HG03280 (cell line): ENCODE measurements at regions not wholly inside any gene's neighbourhood (a gene's known extent, or its start where the extent isn't known, plus 50 kb on each side); places are given as distances from the start of the nearest gene placed in this dataset.
"Not testable (repeated sequence)": the region's sequence is repeated elsewhere in the genome, so short reads cannot be mapped to it uniquely, and the experiment has no call there.

Source experiments
- ATAC-seq: cut with Tn5 transposase; IDR thresholded peaks from one replicate; pipeline ENCODE4 v1.9.1; 2021; ENCODE audit warnings: mild to moderate bottlenecking, moderate library complexity; ENCODE audit not compliant: unreplicated experiment

GRCh38 chr9:75274781-75275180 is 186.5 kb downstream of the OSTF1 start:
- no peak for ATAC-seq

- ATAC-seq = no peak
Measured at GRCh38 chr9:75282047-75282446, 193.7 kb downstream of the OSTF1 start.

DNA sequence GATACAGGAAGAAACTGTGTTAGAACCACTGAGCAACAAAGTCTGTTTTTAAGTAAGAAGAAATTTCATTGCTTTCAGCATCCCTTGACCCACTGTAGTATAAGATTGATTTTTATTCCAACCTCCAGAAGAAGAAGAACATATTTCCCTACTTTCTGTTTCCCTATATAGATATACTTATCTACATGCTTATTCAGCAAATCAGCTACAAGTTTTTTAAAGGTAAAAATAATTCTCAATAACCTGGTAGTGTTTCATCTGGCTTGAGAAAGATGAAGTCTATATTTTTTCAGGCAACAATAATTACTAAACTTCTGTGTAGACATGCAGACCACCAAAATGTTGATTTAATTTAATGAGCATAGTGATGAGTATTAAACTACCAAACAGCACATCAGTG is 201.0 kb downstream of the OSTF1 start:
- no peak for ATAC-seq

DNA sequence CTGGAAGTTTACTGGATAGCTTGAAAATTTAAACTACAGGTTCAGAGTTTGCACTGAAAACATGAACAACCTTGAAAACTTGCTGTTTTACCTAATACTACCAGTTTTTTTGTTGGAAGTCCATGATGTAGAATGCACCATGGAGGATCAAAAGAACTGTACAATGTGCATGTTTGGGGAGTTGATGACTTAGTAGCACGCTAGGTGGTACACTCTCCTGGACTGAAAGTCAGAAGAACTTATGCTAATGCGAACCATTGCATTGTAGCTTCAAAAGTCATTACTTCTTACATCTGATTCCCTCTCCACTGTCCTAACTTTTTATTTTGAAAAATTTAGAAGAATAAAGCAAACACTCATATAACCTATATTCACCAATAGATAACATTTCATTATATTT is 211.0 kb downstream of the OSTF1 start:
- no peak for ATAC-seq

GRCh38 chr9:75333624-75334023 is 245.3 kb downstream of the OSTF1 start:
- no peak for ATAC-seq

GRCh38 chr9:75358846-75359245 is 270.5 kb downstream of the OSTF1 start:
- no peak for ATAC-seq

- no peak for ATAC-seq
Measured at GRCh38 chr9:75359638-75360037, 271.3 kb downstream of the OSTF1 start.

DNA sequence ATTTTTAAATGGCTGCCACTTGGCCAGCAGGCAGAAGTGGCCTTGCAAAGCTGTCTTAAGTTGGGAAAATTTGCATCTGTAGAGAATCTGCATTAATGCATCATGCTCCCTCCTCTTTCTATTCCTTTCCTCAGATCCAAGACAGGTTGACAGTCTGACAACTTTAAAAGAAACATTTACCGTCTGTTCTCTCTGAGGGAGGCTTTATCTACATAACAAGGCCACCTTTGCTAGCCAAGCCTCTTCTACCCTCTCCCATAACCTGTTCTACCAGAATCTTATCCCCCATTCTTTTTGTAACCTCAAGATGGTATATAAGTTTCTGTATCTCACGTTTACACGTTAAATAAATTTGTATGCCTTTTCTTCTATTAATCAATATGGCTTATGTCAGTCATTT is 271.9 kb downstream of the OSTF1 start:
- no peak for ATAC-seq

- not testable (repeated sequence) for ATAC-seq
Measured at GRCh38 chr9:75362446-75362845, 274.1 kb downstream of the OSTF1 start.

DNA sequence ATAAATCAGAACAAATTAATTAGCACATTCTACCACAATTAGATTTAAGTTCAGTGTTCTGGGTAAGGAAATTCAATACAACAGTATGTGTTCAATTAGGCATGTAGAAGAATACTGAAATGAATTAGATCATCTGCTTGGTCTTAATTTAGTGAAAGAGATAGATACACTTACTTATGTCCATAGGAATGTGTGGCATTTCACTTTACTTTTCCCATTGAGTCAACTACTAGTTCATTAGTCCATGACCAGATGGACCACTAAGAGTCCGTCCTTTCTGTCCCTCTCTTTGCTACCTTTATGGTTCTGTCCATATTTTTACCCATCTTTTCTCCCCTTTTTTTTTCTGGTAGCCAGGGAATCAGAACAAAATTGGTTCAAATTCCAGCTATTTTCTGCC is 276.9 kb downstream of the OSTF1 start:
- no peak for ATAC-seq

- ATAC-seq = no peak
Measured at GRCh38 chr9:75369989-75370388, 281.7 kb downstream of the OSTF1 start.

GRCh38 chr9:75372499-75373268 is 284.4 kb downstream of the OSTF1 start:
- no peak for ATAC-seq

DNA sequence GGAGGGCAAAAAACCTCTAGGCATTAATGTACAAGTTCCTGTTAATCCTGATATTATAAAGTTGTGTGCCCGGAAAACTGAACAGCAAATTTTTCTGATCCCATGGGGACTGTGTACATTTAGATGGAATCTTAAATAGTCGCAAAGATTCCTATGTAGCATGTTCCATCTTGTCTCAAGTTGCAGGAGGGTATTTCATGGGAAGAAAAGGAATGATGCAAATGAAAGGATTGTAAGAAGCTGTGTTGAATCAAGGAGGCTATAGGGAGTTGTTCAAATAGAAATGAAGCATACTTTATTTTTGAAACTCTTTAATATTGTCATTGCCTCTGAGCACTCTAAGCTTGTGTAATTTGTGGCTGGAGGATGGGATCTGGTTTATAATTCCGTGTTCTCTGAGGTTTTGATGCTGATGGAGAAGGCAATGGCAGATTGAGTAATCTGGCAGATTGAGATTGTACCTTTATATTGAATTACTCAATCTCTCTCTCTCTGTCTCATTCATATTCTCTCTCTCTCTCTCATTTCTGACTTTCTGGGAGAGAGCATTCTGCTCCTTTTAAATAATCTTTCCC is 288.5 kb downstream of the OSTF1 start:
- ATAC-seq = no peak

- ATAC-seq = no peak
Measured at GRCh38 chr9:75378036-75378435, 289.7 kb downstream of the OSTF1 start.

DNA sequence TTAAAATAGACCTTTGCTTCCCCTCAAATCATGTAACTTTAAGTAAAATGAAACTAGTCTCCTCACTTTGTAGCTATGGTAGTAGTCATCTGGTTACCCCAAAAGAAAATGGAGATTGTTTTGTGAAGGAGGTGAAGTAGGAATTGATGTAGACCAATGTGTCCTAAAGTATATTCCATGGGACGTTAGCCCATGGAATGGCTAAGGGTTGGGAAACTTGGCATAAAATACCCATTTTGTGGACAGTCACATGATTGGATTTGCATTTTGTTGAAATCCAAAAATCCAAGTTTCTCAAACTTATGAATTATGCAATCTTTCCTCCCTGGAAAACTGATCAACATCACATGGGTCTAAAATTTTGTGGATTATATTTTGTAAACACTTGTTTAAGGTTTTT is 290.6 kb downstream of the OSTF1 start:
- ATAC-seq = no peak

GRCh38 chr9:75382126-75382525 is 293.8 kb downstream of the OSTF1 start:
- ATAC-seq = no peak

DNA sequence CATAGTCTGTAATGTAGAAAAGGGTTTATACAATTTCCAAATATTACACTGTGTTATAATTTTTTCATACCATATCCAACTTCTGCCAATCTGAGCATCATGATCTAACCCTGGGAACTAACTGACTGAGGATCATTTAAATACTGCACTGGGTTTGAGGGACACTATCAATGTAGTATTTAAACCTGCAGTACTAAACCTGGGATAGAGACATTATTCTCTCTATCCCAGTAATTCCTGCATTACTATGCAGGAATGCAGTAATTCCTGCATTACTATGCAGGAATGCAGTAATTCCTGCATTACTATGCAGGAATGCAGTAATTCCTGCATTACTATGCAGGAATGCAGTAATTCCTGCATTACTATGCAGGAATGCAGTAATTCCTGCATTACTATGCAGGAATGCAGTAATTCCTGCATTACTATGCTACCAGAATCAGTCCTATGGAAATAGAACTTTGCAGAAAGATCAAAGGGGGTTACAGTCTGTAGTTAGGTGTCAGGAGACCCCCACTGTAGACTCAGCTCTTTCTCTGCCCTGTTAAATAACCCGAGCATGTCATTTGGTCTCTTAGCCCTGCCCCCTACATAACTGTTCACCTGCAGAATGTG is 295.2 kb downstream of the OSTF1 start:
- not testable (repeated sequence) for ATAC-seq

GRCh38 chr9:75385236-75385635 is 296.9 kb downstream of the OSTF1 start:
- ATAC-seq = no peak

- ATAC-seq = no peak
Measured at GRCh38 chr9:75389101-75389500, 300.8 kb downstream of the OSTF1 start.

GRCh38 chr9:75390951-75391350 is 302.6 kb downstream of the OSTF1 start:
- ATAC-seq = no peak

DNA sequence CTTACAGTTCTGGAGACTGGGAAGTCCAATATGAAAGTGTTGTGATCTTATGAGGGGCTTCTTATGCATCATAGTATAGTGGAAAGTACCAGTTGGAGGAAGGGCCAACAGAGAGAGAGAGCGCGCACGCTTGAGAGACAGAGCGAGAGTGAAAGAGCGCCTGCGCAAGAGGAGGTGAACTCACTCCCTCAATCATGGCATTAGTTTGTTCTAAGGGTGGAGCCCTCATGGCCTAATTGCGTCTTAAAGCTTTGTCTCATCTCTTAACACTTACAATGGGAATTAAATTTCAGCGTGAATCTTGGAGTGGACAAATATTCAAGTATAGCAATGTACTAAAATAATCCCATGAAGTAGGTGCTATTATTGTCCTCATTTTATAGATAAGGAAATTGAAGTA is 303.2 kb downstream of the OSTF1 start:
- ATAC-seq = no peak

DNA sequence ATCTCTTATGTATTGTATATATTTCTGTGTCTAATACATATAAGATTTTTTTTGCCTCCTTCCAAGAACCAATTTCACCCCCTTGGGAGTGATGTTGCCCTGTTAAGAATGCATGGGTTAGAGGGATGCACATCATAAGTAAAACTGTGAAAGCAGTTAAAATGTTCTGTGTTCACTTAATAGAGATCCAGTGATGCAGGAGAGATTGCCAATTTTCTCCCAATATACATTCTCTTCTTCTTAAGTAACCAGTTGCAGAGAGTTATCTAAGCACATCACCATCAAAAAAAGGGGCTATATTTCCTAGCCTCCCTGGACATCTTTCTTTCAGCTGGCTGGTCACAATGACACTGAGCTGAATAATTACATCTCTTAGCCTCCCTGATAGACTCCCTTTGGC is 307.0 kb downstream of the OSTF1 start:
- ATAC-seq = no peak
